Stomach (tissue), 8 donors: ENCODE measurements at regions not wholly inside any gene's neighbourhood (a gene's known extent, or its start where the extent isn't known, plus 50 kb on each side); places are given as distances from the start of the nearest gene placed in this dataset.
"Not testable (repeated sequence)": the region's sequence is repeated elsewhere in the genome, so short reads cannot be mapped to it uniquely, and the experiment has no call there.

Experiments used
- DNase-seq, 2 donors: peaks; one replicate each; pipeline versions ENCODE4 v3.0.0 to v3.0.0-alpha.2; 2013 to 2019
- H3K27ac ChIP-seq, 5 donors: fragments of 200-600 bp in 4 of 5; sonication (generic) in 4 of 5; one replicate each; pipeline ENCODE4 v1.5.1; 2013 to 2019; ENCODE audit warnings: mild to moderate bottlenecking in 1 of 5, moderate library complexity in 1 of 5
- H3K27me3 ChIP-seq, 3 donors: fragments of 200-600 bp; sonication (generic); one replicate each; pipeline ENCODE4 v1.5.1; 2017 to 2019; ENCODE audit warnings: mixed run types in 1 of 3
- H3K36me3 ChIP-seq, 4 donors: fragments of 200-600 bp; sonication (generic); 1 replicate in 3 of 4; 2 replicates in 1 of 4; pipeline ENCODE4 v1.5.1; 2016 to 2019
- H3K4me1 ChIP-seq, 4 donors: fragments of 200-600 bp; sonication (generic); one replicate each; pipeline ENCODE4 v1.5.1; 2016 to 2019
- H3K4me3 ChIP-seq, 4 donors: fragments of 200-600 bp; sonication (generic) in 3 of 4; one replicate each; pipeline ENCODE4 v1.5.1; 2016 to 2019; ENCODE audit warnings: mild to moderate bottlenecking in 1 of 4
- H3K9me3 ChIP-seq, 4 donors: fragments of 200-600 bp; sonication (generic); one replicate each; pipeline ENCODE4 v1.5.1; 2016 to 2019
- EP300 ChIP-seq: sonication (generic); formaldehyde crosslinking; IDR thresholded peaks from one replicate; pipeline ENCODE4 v1.6.1; 2017; ENCODE audit warnings: antibody characterized with exemption
- POLR2A ChIP-seq, 4 donors: fragments of 450-650 bp; IDR thresholded peaks; one replicate each; pipeline ENCODE4 v1.6.1; 2016; ENCODE audit warnings: antibody characterized with exemption in 4 of 4, control low read depth in 2 of 4, mild to moderate bottlenecking in 1 of 4, moderate library complexity in 1 of 4
- POLR2AphosphoS5 ChIP-seq, 3 donors: sonication (generic); formaldehyde crosslinking; IDR thresholded peaks; one replicate each; pipeline ENCODE4 v1.6.1; 2016; ENCODE audit warnings: antibody characterized with exemption in 3 of 3
- WGBS, 5 donors: extraction: QIAGEN DNeasy Blood & Tissue Kit in 3 of 5; methylation state at CpG; one replicate each; pipeline versions ENCODE4 v1.1.5 to v1.1.7; 2013 to 2018; 5-methylcytosine and 5-hydroxymethylcytosine counted together
- intact Hi-C: fragments of 100-400 bp; cut with DNase I; formaldehyde crosslinking; loops from one replicate; pipeline ENCODE4 v1.15.1; 2023; ENCODE audit warnings: low total_unique reads
- small RNA-seq, 4 donors: library from RNA; depleted of rRNA; stranded (forward); fragments of <200 nt; gene quantifications; one replicate each; pipeline ENCODE3, GENCODE V24; 2016
- TF ChIP-seq, protein P1 (sequence below), 7 experiments: fragments of 450-650 bp in 4 of 7; fragments of 200-600 bp in 3 of 7; sonication (generic) in 3 of 7; IDR thresholded peaks; one replicate each; pipeline ENCODE4 v1.5.1; 2016 to 2019; ENCODE audit warnings: antibody characterized with exemption in 7 of 7, control low read depth in 2 of 7, mild to moderate bottlenecking in 1 of 7
- donor health status: healthy with polysubstance abuse.
- donor health status: Bipolar disorder and iron deficiency.
- donor health status: healthy.

DNA sequence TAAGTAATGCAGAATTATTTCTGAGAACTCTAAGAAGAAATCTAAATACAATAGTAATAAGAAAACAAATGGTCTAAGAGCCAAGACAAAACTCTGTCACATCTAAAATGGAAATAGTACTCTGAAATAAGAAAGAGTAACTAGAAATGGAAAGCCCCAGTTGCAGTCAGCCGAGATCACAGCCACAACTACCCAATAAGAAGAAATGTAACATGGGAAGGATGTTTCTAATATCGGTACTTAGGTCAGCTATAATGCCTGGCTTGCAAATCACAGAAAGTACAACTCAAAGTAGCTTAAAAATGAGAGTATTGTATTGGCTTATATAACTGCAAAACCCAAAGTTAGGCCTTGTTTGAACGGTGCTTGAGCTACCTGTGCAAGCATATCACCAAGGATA is 58.6 kb upstream of the USP25 start:
- no peak overlapping the region for H3K4me3 ChIP-seq
- no peak overlapping the region for H3K27ac ChIP-seq
- no peaks in the 10 kb centered on the region for H3K36me3 ChIP-seq
- TF ChIP-seq POLR2AphosphoS5 (IDR thresholded peaks at IDR 0.05) (no peak), EP300 (no peak), POLR2A (IDR thresholded peaks at IDR 0.05) (no peak)
- TF ChIP-seq, protein P1, sequence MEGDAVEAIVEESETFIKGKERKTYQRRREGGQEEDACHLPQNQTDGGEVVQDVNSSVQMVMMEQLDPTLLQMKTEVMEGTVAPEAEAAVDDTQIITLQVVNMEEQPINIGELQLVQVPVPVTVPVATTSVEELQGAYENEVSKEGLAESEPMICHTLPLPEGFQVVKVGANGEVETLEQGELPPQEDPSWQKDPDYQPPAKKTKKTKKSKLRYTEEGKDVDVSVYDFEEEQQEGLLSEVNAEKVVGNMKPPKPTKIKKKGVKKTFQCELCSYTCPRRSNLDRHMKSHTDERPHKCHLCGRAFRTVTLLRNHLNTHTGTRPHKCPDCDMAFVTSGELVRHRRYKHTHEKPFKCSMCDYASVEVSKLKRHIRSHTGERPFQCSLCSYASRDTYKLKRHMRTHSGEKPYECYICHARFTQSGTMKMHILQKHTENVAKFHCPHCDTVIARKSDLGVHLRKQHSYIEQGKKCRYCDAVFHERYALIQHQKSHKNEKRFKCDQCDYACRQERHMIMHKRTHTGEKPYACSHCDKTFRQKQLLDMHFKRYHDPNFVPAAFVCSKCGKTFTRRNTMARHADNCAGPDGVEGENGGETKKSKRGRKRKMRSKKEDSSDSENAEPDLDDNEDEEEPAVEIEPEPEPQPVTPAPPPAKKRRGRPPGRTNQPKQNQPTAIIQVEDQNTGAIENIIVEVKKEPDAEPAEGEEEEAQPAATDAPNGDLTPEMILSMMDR (IDR thresholded peaks at IDR 0.05): no peak
- no peaks in the 10 kb centered on the region for H3K27me3 ChIP-seq
- no peaks in the 10 kb centered on the region for H3K4me1 ChIP-seq
- 65 to 79% (median 75%) methylated on average over 3 of the region's 3 CpGs for WGBS, 5 donors
- no peak for DNase-seq
- intact Hi-C loops: no loop called here
- no peaks in the 10 kb centered on the region for H3K9me3 ChIP-seq

DNA sequence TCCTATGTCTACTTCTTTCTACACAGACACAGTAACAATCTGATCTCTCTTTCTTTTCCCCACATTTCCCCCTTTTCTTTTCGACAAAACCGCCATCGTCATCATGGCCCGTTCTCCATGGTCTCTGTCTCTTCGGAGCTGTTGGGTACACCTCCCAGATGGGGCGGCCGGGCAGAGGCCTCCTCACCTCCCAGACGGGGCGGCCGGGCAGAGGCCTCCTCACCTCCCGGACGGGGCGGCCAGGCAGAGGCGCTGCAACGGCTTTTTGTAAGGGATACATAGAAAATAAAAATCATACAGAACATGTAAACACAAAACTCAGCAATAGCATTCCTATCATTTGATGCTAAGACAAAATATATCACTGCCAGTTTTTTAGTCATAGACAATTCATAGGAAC is 57.2 kb upstream of the USP25 start:
- intact Hi-C loops: not testable (repeated sequence)
- 95 to 98% (median 97%) methylated on average over 15 of the region's 15 CpGs for WGBS, 5 donors

DNA sequence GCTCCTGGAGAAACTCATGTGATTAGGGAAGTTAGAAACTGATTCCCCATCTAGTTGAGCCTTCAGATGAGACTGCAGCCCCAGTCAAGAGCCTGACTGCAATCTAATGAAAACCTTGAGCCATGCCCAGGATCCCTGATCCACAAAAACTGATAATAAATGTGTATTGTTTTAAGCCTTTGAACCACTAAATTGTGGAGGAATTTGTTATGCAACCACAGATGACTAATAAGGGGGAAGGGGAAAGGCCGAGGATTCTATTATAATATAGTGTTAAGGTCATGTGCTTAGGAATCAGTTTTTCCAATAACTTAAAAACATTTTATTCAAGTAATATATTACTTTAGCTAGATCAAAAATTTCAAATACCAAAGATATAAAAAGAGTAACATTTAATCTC is 52.8 kb upstream of the USP25 start:
- H3K36me3 ChIP-seq: no peaks in the 10 kb centered on the region
- WGBS, 5 donors: 80 to 93% (median 89%) methylated on average over 1 of the region's 1 CpG
- no peaks in the 10 kb centered on the region for H3K9me3 ChIP-seq

More for the DNA sequence above, 57.2 kb upstream of the USP25 start:
- not testable (repeated sequence) for H3K9me3 ChIP-seq, H3K27me3 ChIP-seq, H3K27ac ChIP-seq, DNase-seq, H3K36me3 ChIP-seq, H3K4me1 ChIP-seq, H3K4me3 ChIP-seq

DNA sequence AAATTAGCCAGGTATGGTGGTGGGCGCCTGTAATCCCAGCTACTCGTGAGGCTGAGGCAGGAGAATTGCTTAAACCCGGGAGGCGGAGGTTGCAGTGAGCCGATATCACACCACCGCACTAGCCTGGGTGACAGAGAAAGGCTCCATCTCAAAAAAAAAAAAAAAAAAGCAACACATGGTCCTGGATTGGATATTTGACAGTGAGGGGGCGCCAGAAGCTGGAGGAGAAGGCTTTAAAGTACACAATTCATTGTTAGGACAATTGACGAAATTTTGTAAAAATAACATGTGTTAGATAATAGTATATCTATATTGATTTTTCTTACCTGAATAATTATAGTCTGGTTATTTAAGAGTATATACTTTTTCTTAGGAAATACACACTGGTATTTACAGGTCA is 50.2 kb upstream of the USP25 start:
- DNase-seq: no peak
- intact Hi-C loops: no loop called here
- TF ChIP-seq POLR2A (IDR thresholded peaks at IDR 0.05): no peak
- no peak for TF ChIP-seq EP300
- no peak for TF ChIP-seq POLR2AphosphoS5 (IDR thresholded peaks at IDR 0.05)
- TF ChIP-seq, protein P1 (IDR thresholded peaks at IDR 0.05): no peak
- H3K36me3 ChIP-seq: no peaks in the 10 kb centered on the region
- H3K27ac ChIP-seq: no peak overlapping the region
- no peaks in the 10 kb centered on the region for H3K9me3 ChIP-seq
- no peaks in the 10 kb centered on the region for H3K27me3 ChIP-seq
- WGBS, 5 donors: 74 to 85% (median 81%) methylated on average over 8 of the region's 8 CpGs
- H3K4me1 ChIP-seq: peaks cover 0 to 10% (median 0%) of the 10 kb centered on the region in 4 donors
- H3K4me3 ChIP-seq: no peak overlapping the region

More for the DNA sequence above, 52.8 kb upstream of the USP25 start:
- no peak for TF ChIP-seq POLR2A (IDR thresholded peaks at IDR 0.05)
- TF ChIP-seq, protein P1 (IDR thresholded peaks at IDR 0.05): no peak
- no peak for DNase-seq
- intact Hi-C loops: no loop called here
- Histone ChIP-seq H3K27me3 (no peaks in the 10 kb centered on the region), H3K4me1 (no peaks in the 10 kb centered on the region), H3K27ac (no peak overlapping the region), H3K4me3 (no peak overlapping the region)

Small RNA genes lying in the stretch of these regions (small RNA-seq; reads per million reads assigned to genes)
- gene AF246928.1 (0 reads per million in 4 donors), gene CYCSP42 (0 reads per million in 4 donors), gene RNU6-1326P (0 reads per million in 4 donors)
